GM18499 (cell line): ENCODE measurements at regions not wholly inside any gene's neighbourhood (a gene's known extent, or its start where the extent isn't known, plus 50 kb on each side); places are given as distances from the start of the nearest gene placed in this dataset.

Source experiments
- ATAC-seq: cut with Tn5 transposase; IDR thresholded peaks from one replicate; pipeline ENCODE4 v1.9.1; 2021; ENCODE audit warnings: moderate number of reproducible peaks; ENCODE audit not compliant: insufficient read depth, unreplicated experiment

DNA sequence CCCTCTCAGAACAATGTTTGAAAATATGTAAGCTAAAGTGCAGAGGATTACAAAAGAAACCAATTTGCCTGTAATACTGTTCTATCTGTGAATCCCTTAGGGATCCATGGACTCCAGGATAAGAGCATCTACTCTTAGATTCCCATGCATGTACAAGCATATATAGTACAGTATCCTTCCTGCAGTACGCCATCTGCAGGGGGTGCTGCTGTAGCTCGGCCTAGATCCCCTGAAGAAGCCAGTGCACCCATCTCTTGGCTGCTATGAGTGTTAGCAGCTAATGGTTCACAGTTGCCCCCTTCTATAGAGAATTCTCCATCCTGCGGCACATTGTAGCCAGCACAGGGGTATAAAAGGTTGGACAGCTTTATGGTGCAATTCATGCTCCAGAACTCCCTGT, 61.8 kb upstream of the SLC30A5 start:
- ATAC-seq: no peak

DNA sequence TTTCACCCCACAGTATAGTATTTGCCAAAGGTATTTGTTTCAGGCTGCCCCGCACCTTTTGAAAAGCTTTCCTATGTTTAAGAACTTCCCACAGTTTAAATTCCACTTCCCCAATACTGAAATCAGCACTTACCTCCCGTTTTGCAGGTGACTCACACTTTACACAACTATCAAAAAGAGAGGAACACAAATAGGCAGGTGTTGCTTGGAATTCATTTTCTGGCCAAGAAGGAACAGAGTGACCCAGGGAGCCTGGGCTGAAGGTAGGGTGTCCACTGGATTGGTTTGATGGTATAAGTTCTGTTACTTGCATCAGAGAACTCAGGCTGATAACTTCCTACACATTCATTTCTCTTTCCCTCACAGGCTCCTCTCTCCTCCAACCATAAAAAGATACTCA, 60.1 kb upstream of the SLC30A5 start:
- no peak for ATAC-seq

DNA sequence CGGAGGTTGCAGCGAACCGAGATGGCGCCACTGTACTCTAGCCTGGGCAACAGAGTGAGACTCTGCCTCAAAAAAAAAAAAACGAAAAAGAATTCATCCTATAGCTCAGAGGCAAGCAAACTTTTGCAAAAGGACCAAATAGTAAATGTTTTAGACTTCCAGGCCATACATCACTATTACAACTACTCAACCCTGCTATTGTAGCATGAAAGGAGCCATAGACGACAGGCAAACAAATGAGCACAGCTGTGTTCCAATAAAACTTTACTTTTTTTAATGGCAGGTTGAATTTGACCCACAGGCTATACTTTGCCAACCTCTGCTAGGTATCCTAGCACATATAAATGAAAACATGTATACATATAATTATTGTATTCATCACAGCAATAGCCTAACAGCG, 58.9 kb upstream of the SLC30A5 start:
- no peak for ATAC-seq

DNA sequence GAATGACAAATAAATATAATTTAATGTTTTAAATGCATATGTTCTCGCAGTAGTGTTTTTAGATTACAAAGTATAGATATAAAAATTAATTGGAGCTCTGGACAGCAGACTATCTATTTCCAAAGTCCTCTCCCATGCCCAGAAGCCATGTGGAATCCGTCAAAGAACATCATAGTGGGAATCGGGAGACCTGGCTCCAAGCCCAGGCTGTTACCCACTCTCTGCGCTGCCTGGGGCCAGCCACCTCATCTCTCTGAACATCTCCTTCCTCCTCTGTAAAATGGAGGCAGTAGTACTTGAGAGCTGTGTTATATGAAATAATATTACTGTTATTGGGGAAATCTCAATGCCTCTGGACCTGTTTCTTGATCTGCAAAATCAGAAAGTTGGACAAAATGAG, 58.1 kb upstream of the SLC30A5 start:
- no peak for ATAC-seq

- no peak for ATAC-seq
Observed at GRCh38 chr5:69038539-69038938, 55.3 kb upstream of the SLC30A5 start.

DNA sequence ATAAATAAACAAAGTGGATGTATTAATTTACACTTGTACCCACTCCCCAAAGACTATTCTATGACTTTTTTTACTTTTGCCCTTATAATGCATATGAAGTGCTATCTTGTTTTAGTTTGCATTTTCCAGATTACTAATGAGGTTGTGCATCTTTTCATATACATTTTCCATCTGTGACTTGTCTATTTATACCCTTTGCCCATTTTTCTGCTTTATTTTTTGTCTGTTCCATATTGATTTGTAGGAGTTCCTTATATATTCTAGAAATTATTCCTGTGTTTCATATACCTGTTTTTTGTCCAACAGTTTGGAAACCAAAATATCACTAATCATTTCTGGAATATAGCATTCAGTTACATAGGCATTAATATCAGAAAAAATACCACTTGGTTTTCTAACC, 54.0 kb upstream of the SLC30A5 start:
- no peak for ATAC-seq

DNA sequence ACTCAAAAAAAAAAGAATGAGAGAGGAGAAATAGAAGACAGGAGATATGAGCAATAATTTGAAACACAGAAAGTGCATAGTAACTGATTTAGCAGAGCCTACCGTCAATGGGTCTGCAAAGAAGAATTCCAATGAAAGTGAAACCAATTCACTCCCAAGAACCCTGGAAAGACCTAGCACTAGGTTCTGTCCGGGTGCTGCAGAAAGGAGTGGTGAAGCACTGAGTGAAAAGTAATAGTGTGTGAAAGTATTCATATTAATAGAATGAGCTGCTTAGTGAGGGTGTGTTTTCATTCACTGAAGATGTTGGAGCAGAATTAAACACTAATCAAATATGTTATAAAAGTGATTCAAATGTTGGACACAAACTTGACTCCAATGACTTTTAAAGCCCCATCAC, 51.3 kb upstream of the SLC30A5 start:
- no peak for ATAC-seq

GRCh38 chr5:69042915-69043654, 50.7 kb upstream of the SLC30A5 start:
- ATAC-seq: no peak

DNA sequence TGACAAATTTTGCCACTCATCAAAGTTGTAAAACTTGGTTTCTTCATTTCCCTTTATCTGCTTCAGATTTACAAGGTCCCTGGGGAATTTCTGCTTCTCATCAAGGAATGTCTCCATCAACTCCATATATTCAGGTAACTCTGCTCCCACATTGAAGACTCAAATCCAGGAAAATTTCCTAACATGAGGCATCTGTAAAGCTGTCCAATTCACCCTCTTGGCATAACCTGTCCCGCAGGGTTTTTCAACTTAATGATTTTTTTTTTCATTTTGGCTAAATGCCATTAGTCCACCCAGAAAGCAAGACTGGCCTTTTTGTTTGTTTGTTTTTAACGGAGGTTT, 50.2 kb upstream of the SLC30A5 start:
- ATAC-seq: no peak
